Liver (tissue), 8 donors: ENCODE measurements at regions not wholly inside any gene's neighbourhood (a gene's known extent, or its start where the extent isn't known, plus 50 kb on each side); places are given as distances from the start of the nearest gene placed in this dataset.

ENCODE experiments used
- DNase-seq: peaks from one replicate; pipeline ENCODE4 v3.0.0-alpha.2; 2017; ENCODE audit warnings: low spot score
- H3K27ac ChIP-seq, 2 donors: one replicate each; pipeline ENCODE4 v1.7.0; 2013; ENCODE audit warnings: inconsistent platforms in 2 of 2, low read length in 2 of 2, control low read depth in 1 of 2, low read depth in 1 of 2, mild to moderate bottlenecking in 1 of 2
- H3K27me3 ChIP-seq, 4 donors: one replicate each; pipeline versions ENCODE4 v1.6.1 to v1.7.0; 2013; ENCODE audit warnings: low read length in 3 of 4, inconsistent platforms in 1 of 4, mild to moderate bottlenecking in 1 of 4, moderate library complexity in 1 of 4; ENCODE audit not compliant: control insufficient read depth in 4 of 4, insufficient read depth in 4 of 4
- H3K36me3 ChIP-seq, 4 donors: one replicate each; pipeline versions ENCODE4 v1.6.1 to v1.7.0; 2013; ENCODE audit warnings: low read length in 3 of 4, mild to moderate bottlenecking in 3 of 4, low read depth in 1 of 4, moderate library complexity in 1 of 4; ENCODE audit not compliant: control insufficient read depth in 4 of 4, insufficient read depth in 3 of 4
- H3K4me1 ChIP-seq, 4 donors: one replicate each; pipeline versions ENCODE4 v1.6.1 to v1.7.0; 2013; ENCODE audit warnings: low read length in 3 of 4, mild to moderate bottlenecking in 3 of 4, moderate library complexity in 1 of 4; ENCODE audit not compliant: control insufficient read depth in 4 of 4, insufficient read depth in 4 of 4
- H3K4me3 ChIP-seq, 3 donors: one replicate each; pipeline versions ENCODE4 v1.6.1 to v1.7.0; 2013; ENCODE audit warnings: low read length in 3 of 3, control low read depth in 1 of 3, low read depth in 1 of 3, mild to moderate bottlenecking in 1 of 3
- H3K9ac ChIP-seq, 2 donors: one replicate each; pipeline ENCODE4 v1.7.0; 2013; ENCODE audit warnings: low read length in 2 of 2, mild to moderate bottlenecking in 2 of 2, moderate library complexity in 2 of 2, control low read depth in 1 of 2, low read depth in 1 of 2
- H3K9me3 ChIP-seq, 4 donors: one replicate each; pipeline versions ENCODE4 v1.6.1 to v1.7.0; 2013; ENCODE audit warnings: low read length in 3 of 4; ENCODE audit not compliant: control insufficient read depth in 4 of 4
- CTCF ChIP-seq: fragments of 150-350 bp; IDR thresholded peaks from 2 replicates; pipeline ENCODE4 v1.5.1; 2017; ENCODE audit warnings: improper control_type of control experiment, low read depth, low read length; ENCODE audit not compliant: missing input control
- EGR1 ChIP-seq, 2 donors: IDR thresholded peaks; 2 replicates each; pipeline ENCODE4 v1.6.1; 2016 to 2018; ENCODE audit warnings: antibody characterized with exemption in 2 of 2, low read depth in 2 of 2
- FOXA1 ChIP-seq: IDR thresholded peaks from 2 replicates; pipeline ENCODE4 v1.6.1; 2016; ENCODE audit warnings: antibody characterized with exemption
- GABPA ChIP-seq, 2 donors: IDR thresholded peaks in 1 of 2; conservative IDR thresholded peaks in 1 of 2; 2 replicates each; pipeline ENCODE4 v1.6.1; 2016; ENCODE audit warnings: antibody characterized with exemption in 2 of 2, mild to moderate bottlenecking in 1 of 2, moderate library complexity in 1 of 2
- HNF4A ChIP-seq, 2 donors: conservative IDR thresholded peaks; 2 replicates each; pipeline ENCODE4 v1.6.1; 2016; ENCODE audit warnings: antibody characterized with exemption in 2 of 2, mild to moderate bottlenecking in 2 of 2
- HNF4G ChIP-seq: IDR thresholded peaks from 2 replicates; pipeline ENCODE4 v1.6.1; 2016; ENCODE audit warnings: antibody characterized with exemption
- JUND ChIP-seq, 2 donors: IDR thresholded peaks; 2 replicates each; pipeline ENCODE4 v1.6.1; 2016; ENCODE audit warnings: antibody characterized with exemption in 2 of 2
- NR2F2 ChIP-seq: IDR thresholded peaks from 2 replicates; pipeline ENCODE4 v1.6.1; 2016; ENCODE audit warnings: antibody characterized with exemption
- REST ChIP-seq: IDR thresholded peaks from 2 replicates; pipeline ENCODE4 v1.6.1; 2016; ENCODE audit warnings: antibody characterized with exemption, mild to moderate bottlenecking
- RXRA ChIP-seq, 2 donors: IDR thresholded peaks; 2 replicates each; pipeline ENCODE4 v1.6.1; 2017 to 2018; ENCODE audit warnings: antibody characterized with exemption in 2 of 2, mild to moderate bottlenecking in 1 of 2
- SP1 ChIP-seq: IDR thresholded peaks from 2 replicates; pipeline ENCODE4 v1.6.1; 2018; ENCODE audit warnings: antibody characterized with exemption, mild to moderate bottlenecking
- TAF1 ChIP-seq: conservative IDR thresholded peaks from 2 replicates; pipeline ENCODE4 v1.6.1; 2016; ENCODE audit warnings: antibody characterized with exemption, mild to moderate bottlenecking
- YY1 ChIP-seq: IDR thresholded peaks from 2 replicates; pipeline ENCODE4 v1.6.1; 2016; ENCODE audit warnings: antibody characterized with exemption, mild to moderate bottlenecking
- WGBS: extraction: QIAGEN DNeasy Blood & Tissue Kit; methylation state at CpG from one replicate; pipeline ENCODE4 v1.1.7; 2013; 5-methylcytosine and 5-hydroxymethylcytosine counted together
- TF ChIP-seq, protein P1 (sequence below): IDR thresholded peaks from 2 replicates; pipeline ENCODE4 v1.6.1; 2016; ENCODE audit warnings: antibody characterized with exemption
- TF ChIP-seq, protein P2 (sequence below): IDR thresholded peaks from 2 replicates; pipeline ENCODE4 v1.6.1; 2016; ENCODE audit warnings: antibody characterized with exemption
- donor health status: healthy.
- donor health status: healthy.
- donor health status: healthy.
- donor health status: healthy.
- donor health status: healthy.

DNA sequence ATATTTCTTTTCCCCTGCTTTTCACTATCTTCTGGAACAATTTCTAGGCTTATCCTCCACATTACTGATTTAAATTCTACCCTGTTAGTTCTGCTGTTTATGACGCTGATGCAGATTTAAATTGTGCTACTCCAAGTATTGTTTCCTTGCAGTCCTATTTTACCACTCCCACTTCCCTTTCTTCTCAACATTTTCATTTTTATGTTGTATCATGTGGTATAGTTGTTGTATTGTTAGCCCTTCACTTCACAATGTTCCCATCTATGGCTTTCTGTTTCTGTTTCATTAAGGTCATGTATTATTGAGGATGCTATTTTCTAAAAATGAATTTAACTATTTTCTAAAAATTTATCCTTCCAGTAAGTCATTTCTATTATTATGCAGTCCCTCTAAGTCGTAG lies 254.4 kb downstream of the NDUFS4 start:
- H3K36me3 ChIP-seq: no peaks in the 10 kb centered on the region
- H3K4me1 ChIP-seq: no peaks in the 10 kb centered on the region
- no peak overlapping the region for H3K4me3 ChIP-seq
- WGBS: 77% methylated on average over 2 of the region's 2 CpGs
- H3K9ac ChIP-seq: no peak overlapping the region
- H3K27ac ChIP-seq: no peak overlapping the region
- H3K9me3 ChIP-seq: no peaks in the 10 kb centered on the region
- no peaks in the 10 kb centered on the region for H3K27me3 ChIP-seq
- no peak for DNase-seq
- no peak for TF ChIP-seq JUND (IDR thresholded peaks at IDR 0.05)
- no peak for TF ChIP-seq CTCF
- TF ChIP-seq GABPA (IDR thresholded peaks at IDR 0.05 in 1 of 2, conservative IDR thresholded peaks at IDR 0.05 in 1 of 2): no peak
- no peak for TF ChIP-seq FOXA1
- TF ChIP-seq REST: no peak

DNA sequence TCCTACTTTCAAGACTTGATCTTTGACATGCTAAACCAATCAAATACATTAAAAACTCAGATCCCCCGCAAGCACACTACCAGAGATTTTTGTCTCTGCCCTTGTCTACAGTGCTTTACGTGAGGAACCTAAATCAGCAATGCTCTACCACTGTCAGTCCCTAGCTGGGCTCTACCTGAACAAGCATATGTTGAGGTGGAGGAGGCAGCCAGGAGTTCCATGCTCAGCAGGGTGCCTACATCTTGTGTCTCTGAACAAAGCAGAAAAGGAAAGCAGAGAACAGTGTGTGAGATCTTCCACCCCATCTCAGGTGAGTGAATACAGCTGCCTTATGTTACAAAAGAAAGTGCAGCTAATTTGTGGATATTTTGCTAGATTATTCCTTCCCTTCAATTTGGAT lies 255.0 kb downstream of the NDUFS4 start:
- H3K9ac ChIP-seq: no peak overlapping the region
- H3K36me3 ChIP-seq: no peaks in the 10 kb centered on the region
- no peaks in the 10 kb centered on the region for H3K4me1 ChIP-seq
- no peak overlapping the region for H3K27ac ChIP-seq
- no peak for DNase-seq
- H3K9me3 ChIP-seq: no peaks in the 10 kb centered on the region
- no peak for TF ChIP-seq TAF1
- TF ChIP-seq RXRA (IDR thresholded peaks at IDR 0.05): no peak
- TF ChIP-seq SP1: no peak
- no peak for TF ChIP-seq HNF4A (conservative IDR thresholded peaks at IDR 0.05)
- TF ChIP-seq HNF4G: no peak
- TF ChIP-seq YY1: no peak
- no peak for TF ChIP-seq JUND (IDR thresholded peaks at IDR 0.05)
- TF ChIP-seq, protein P1, sequence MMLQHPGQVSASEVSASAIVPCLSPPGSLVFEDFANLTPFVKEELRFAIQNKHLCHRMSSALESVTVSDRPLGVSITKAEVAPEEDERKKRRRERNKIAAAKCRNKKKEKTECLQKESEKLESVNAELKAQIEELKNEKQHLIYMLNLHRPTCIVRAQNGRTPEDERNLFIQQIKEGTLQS: no peak
- no peak for TF ChIP-seq FOXA1
- TF ChIP-seq, protein P2, sequence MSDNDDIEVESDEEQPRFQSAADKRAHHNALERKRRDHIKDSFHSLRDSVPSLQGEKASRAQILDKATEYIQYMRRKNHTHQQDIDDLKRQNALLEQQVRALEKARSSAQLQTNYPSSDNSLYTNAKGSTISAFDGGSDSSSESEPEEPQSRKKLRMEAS: no peak
- WGBS: 96% methylated on average over 2 of the region's 2 CpGs
- H3K4me3 ChIP-seq: no peak overlapping the region
- H3K27me3 ChIP-seq: no peaks in the 10 kb centered on the region

DNA sequence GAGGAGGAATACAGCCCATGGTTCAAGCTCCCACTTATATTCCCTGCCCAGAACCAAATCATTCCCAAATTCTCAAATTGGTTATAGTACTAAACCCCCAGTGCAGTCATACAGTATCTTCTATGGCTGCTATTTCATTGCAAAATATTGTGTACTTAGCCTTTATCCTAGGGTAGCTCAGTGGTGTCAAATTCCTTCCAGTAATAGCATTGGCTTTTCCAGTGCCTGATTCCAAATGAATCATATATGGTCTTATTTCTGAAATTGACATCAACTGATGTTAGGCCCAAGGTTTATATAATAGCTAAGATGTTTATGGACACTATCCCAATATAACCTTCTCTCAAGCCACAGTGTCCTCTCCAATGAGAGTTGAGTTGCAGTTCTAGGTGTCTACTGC lies 256.7 kb downstream of the NDUFS4 start:
- no peaks in the 10 kb centered on the region for H3K9me3 ChIP-seq
- H3K4me1 ChIP-seq: no peaks in the 10 kb centered on the region
- no peak overlapping the region for H3K27ac ChIP-seq
- DNase-seq: no peak
- no peak overlapping the region for H3K4me3 ChIP-seq
- no peak for TF ChIP-seq NR2F2
- TF ChIP-seq TAF1: no peak
- no peak for TF ChIP-seq SP1
- TF ChIP-seq JUND (IDR thresholded peaks at IDR 0.05): no peak
- TF ChIP-seq CTCF: no peak
- no peak for TF ChIP-seq GABPA (IDR thresholded peaks at IDR 0.05 in 1 of 2, conservative IDR thresholded peaks at IDR 0.05 in 1 of 2)
- TF ChIP-seq EGR1 (IDR thresholded peaks at IDR 0.05; ENCODE audit: low read depth in 2 of 2): no peak
- no peak for TF ChIP-seq REST
- H3K9ac ChIP-seq: no peak overlapping the region
- no peaks in the 10 kb centered on the region for H3K36me3 ChIP-seq
- no peaks in the 10 kb centered on the region for H3K27me3 ChIP-seq
